Left ventricle myocardium inferior (tissue), 1 donor: ENCODE measurements at regions not wholly inside any gene's neighbourhood (a gene's known extent, or its start where the extent isn't known, plus 50 kb on each side); places are given as distances from the start of the nearest gene placed in this dataset.

Experiments used
- DNase-seq: peaks from one replicate; pipeline ENCODE4 v3.0.0-alpha.2; 2020
- H3K27ac ChIP-seq: fragments of 200-600 bp; replicated peaks from 2 replicates; pipeline ENCODE4 v1.8.0; 2021
- H3K27me3 ChIP-seq: fragments of 200-600 bp; 2 replicates; pipeline ENCODE4 v1.8.0; 2021; ENCODE audit warnings: low read depth
- H3K36me3 ChIP-seq: fragments of 200-600 bp; 2 replicates; pipeline ENCODE4 v1.8.0; 2021
- H3K4me1 ChIP-seq: fragments of 200-600 bp; 2 replicates; pipeline ENCODE4 v1.8.0; 2021
- H3K4me3 ChIP-seq: fragments of 200-600 bp; 2 replicates; pipeline ENCODE4 v1.8.0; 2021; ENCODE audit warnings: mild to moderate bottlenecking, moderate library complexity
- H3K9me3 ChIP-seq: fragments of 200-600 bp; replicated peaks from 2 replicates; pipeline ENCODE4 v1.8.0; 2021
- intact Hi-C: fragments of 100-400 bp; cut with micrococcal nuclease; formaldehyde crosslinking; loops from one replicate; pipeline ENCODE4 v1.11.0; 2022
- TF ChIP-seq, protein P1 (sequence below): fragments of 200-600 bp; IDR thresholded peaks from 2 replicates; pipeline ENCODE4 v1.8.0; 2021; ENCODE audit warnings: antibody characterized with exemption, mild to moderate bottlenecking, borderline replicate concordance
- donor health status: DM: no; HTN: yes; CAD: no; lungs with severe emphysema.

DNA sequence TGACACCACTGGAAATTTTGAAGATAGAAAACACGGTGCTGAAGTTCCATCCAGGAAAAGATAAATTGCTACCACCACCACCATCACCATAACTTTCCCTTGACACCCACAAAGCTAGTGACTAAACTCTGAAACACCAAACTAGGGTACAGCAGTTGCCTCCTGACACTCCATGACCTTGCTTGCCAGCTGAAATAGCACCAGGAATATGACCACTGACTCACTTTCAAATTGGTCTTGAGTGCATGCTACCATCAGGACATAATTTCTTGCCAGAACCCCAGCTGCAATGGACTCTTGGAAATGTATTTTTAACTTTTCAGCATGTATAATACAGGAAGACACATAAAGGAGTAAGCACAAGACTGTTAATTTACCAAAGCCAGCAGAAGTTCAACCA lies 283.3 kb downstream of the CENPC start:
- no peaks in the 10 kb centered on the region for H3K27me3 ChIP-seq
- intact Hi-C loops, result no loop called here
- H3K9me3 ChIP-seq, result no peaks in the 10 kb centered on the region
- no peak overlapping the region for H3K27ac ChIP-seq
- no peak overlapping the region for H3K4me3 ChIP-seq
- no peaks in the 10 kb centered on the region for H3K4me1 ChIP-seq
- TF ChIP-seq, protein P1, sequence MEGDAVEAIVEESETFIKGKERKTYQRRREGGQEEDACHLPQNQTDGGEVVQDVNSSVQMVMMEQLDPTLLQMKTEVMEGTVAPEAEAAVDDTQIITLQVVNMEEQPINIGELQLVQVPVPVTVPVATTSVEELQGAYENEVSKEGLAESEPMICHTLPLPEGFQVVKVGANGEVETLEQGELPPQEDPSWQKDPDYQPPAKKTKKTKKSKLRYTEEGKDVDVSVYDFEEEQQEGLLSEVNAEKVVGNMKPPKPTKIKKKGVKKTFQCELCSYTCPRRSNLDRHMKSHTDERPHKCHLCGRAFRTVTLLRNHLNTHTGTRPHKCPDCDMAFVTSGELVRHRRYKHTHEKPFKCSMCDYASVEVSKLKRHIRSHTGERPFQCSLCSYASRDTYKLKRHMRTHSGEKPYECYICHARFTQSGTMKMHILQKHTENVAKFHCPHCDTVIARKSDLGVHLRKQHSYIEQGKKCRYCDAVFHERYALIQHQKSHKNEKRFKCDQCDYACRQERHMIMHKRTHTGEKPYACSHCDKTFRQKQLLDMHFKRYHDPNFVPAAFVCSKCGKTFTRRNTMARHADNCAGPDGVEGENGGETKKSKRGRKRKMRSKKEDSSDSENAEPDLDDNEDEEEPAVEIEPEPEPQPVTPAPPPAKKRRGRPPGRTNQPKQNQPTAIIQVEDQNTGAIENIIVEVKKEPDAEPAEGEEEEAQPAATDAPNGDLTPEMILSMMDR, result no peak
- no peak for DNase-seq
- H3K36me3 ChIP-seq, result no peaks in the 10 kb centered on the region

DNA sequence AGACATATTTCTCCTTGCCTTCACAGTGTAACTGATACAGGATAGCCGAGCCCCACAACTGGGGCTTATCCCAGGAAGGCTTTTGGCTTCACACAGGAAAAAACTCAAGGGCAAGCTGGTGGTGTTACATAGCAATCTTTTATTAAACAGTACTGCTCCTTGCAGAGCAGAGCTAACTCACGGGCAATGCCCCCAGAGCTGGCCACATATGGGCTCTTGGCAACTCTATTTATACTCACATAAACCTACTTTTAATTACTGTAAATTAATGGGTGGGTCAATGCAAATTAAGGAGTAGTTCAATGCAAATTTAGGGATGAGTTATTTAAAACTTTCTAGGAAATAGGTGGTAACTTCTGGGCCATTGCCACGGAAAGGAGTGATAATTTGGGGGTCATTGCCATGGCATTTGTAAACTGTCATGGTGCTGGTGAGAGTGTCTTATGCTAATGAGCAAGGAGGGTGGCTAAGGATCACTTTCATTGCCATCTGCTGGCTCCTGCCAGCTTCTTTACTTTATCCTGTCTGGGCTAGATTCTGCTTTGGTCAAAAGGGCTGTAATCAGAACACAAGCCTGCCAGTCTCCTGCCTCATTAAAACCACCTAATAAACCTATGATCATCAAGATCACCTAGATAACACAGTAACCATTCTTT lies 288.8 kb downstream of the CENPC start:
- intact Hi-C loops, result no loop called here
- DNase-seq, result no peak

DNA sequence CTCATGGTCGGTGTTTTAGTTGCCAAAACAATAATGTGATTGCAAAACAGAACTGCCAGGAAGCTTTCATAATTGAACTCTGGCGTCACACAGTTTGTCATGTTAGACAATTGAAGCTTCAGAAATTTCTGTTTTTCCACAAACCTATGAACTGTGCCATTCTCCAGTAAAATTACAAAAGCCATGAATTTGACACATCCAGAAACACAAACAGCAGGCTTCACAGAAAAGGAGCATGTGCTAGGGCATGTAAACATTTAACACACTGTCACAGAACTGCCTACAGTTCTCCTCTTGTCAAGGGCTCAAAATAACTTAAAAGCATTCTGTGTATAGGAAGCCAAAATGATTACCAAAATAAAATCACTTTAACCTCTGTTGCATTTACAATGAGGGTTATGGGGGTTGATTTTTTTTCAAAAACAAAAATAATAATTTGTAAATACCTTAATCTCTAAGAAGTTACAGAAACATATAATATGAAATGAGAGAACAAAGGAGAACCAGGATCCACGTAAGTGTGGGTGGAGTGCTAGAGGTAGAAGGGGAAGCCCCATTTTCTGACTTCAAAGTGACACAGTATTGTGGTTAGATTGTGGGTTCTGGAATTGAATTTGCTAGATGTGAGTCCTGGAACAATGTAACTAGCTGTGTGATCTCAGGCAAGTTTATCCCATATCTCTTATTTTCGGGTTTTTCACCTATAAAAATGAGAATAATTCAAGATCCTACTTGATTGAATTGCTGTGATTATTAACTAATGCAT lies 295.0 kb downstream of the CENPC start:
- H3K27ac ChIP-seq, result no peak overlapping the region
- no peaks in the 10 kb centered on the region for H3K27me3 ChIP-seq
- no peak for DNase-seq
- peaks cover 11% of the 10 kb centered on the region for H3K9me3 ChIP-seq
- intact Hi-C loops, result no loop called here
- H3K4me1 ChIP-seq, result no peaks in the 10 kb centered on the region
- H3K36me3 ChIP-seq, result no peaks in the 10 kb centered on the region
- H3K4me3 ChIP-seq, result no peak overlapping the region
- TF ChIP-seq, protein P1, result no peak

More for the DNA sequence above, 288.8 kb downstream of the CENPC start:
- TF ChIP-seq, protein P1, result no peak
- no peak overlapping the region for H3K4me3 ChIP-seq
- H3K9me3 ChIP-seq, result no peaks in the 10 kb centered on the region
- no peaks in the 10 kb centered on the region for H3K4me1 ChIP-seq
- H3K27me3 ChIP-seq, result no peaks in the 10 kb centered on the region
- H3K27ac ChIP-seq, result no peak overlapping the region
- H3K36me3 ChIP-seq, result no peaks in the 10 kb centered on the region

DNA sequence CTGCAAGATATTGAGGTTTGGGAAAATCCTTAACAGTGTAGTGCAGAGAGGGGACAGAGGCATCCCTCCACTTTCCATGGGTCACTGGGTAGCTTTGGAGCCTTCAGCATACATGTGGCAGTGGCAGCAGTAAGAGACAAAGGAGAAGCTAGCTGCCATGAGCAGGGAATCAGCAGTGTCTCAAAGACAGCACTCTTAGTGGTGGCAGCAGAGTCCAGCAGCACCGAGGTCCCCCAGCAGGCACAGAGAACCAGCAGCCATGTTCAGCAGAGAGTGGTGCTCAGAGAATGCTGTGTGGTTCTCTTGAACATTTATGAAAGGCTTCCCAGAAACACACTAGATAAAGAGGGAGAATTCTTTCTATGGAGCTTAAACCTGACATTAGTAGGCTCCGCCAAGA lies 308.5 kb downstream of the CENPC start:
- Histone ChIP-seq H3K27me3 (no peaks in the 10 kb centered on the region), H3K9me3 (peaks cover 6% of the 10 kb centered on the region), H3K27ac (no peak overlapping the region), H3K4me3 (no peak overlapping the region), H3K36me3 (no peaks in the 10 kb centered on the region), H3K4me1 (no peaks in the 10 kb centered on the region)
- intact Hi-C loops, result no loop called here
- DNase-seq, result no peak
- TF ChIP-seq, protein P1, result no peak

DNA sequence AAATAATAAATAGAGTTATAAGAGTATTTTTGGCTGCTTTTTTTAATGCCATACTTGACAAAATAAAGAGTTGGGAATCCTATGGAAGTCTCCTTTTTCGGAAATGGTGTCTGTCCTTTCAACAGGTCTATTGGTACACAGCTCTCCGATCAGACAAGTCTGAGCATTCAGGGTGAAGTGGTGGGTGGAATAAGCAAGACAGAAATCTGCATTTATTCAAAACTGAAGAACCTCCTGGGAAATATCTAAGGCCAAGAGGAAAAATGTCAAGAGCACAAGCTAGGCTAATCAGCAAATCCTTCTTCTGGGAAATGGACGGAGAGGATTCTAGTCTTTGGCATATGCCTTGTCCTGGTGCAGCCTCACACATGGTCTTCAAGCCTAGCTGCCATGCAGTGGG lies 309.0 kb downstream of the CENPC start:
- TF ChIP-seq, protein P1, result no peak
- H3K36me3 ChIP-seq, result no peaks in the 10 kb centered on the region
- no peaks in the 10 kb centered on the region for H3K27me3 ChIP-seq
- DNase-seq, result no peak
- peaks cover 6% of the 10 kb centered on the region for H3K9me3 ChIP-seq
- no peak overlapping the region for H3K27ac ChIP-seq
- no peaks in the 10 kb centered on the region for H3K4me1 ChIP-seq
- H3K4me3 ChIP-seq, result no peak overlapping the region
- intact Hi-C loops, result no loop called here
